ENCODE measurements at regions not wholly inside any gene's neighbourhood (a gene's known extent, or its start where the extent isn't known, plus 50 kb on each side); places are given as distances from the start of the nearest gene placed in this dataset.

DNA sequence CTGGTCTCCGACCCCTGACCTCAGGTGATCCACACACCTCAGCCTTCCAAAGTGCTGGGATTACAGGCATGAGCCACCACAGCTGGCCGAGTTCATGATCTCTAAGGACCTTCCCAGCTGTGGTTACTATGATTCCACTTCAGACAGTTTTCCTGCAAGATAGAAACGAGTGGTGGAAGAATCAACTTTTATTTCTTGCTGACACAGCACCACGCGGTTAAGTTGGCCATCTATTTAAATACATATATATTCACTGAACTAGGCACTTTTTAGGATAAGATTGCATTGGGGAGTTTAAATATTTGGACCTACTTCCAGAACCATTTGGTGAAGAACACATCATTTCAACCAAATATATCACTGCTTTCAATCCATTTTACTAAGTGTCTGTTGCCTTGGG is 213.4 kb downstream of the TBX5 start:
- TF ChIP-seq SUZ12 (IDR thresholded peaks at IDR 0.05; ENCODE audit: extremely low read depth, insufficient read depth, insufficient read length) (no peak), YY1 (IDR thresholded peaks at IDR 0.05; ENCODE audit: insufficient read depth, insufficient read length) (no peak), ZNF274 (IDR thresholded peaks at IDR 0.05; ENCODE audit: low read depth, low read length) (no peak)
